ENCODE measurements at regions not wholly inside any gene's neighbourhood (a gene's known extent, or its start where the extent isn't known, plus 50 kb on each side); places are given as distances from the start of the nearest gene placed in this dataset.

GRCh38 chr10:107942826-107943225, 778.3 kb upstream of the SORCS1 start:
- TF ChIP-seq EP300 (IDR thresholded peaks at IDR 0.05) (no peak), CTCF (IDR thresholded peaks at IDR 0.05) (no peak), POLR2A (IDR thresholded peaks at IDR 0.05) (no peak)

All from ovary (tissue), 3 donors.